Prostate gland (tissue), 2 donors: ENCODE measurements at regions not wholly inside any gene's neighbourhood (a gene's known extent, or its start where the extent isn't known, plus 50 kb on each side); places are given as distances from the start of the nearest gene placed in this dataset.

Experiments
- POLR2AphosphoS5 ChIP-seq: sonication (generic); formaldehyde crosslinking; IDR thresholded peaks from one replicate; pipeline ENCODE4 v1.6.1; 2017; ENCODE audit warnings: antibody characterized with exemption
- TF ChIP-seq, protein P1 (sequence below), 4 experiments: fragments of 200-600 bp in 2 of 4; fragments of 450-650 bp in 2 of 4; sonication (generic) in 2 of 4; IDR thresholded peaks; 1 replicate in 3 of 4; 2 replicates in 1 of 4; pipeline ENCODE4 v1.5.1; 2016 to 2019; ENCODE audit warnings: antibody characterized with exemption in 4 of 4, mild to moderate bottlenecking in 2 of 4, moderate library complexity in 2 of 4

DNA sequence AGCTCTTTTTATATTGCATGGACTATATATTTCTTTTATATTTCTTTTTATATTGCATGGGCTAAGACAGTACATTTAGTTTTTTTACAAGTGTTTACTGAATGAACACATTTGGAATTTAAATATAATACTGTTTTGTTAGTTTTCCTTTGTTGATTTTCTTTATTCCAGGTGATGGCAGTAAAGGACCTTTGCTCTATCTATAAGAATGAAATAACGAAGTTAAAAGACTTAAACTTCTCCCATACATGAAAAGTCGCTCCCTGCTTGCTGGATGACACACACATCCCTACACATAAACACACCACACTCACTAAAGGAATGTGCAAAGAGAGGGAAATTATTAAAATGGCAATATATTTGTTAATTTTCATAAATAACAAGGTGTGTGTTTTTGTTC, 102.5 kb upstream of the ANXA10 start:
- TF ChIP-seq, protein P1, sequence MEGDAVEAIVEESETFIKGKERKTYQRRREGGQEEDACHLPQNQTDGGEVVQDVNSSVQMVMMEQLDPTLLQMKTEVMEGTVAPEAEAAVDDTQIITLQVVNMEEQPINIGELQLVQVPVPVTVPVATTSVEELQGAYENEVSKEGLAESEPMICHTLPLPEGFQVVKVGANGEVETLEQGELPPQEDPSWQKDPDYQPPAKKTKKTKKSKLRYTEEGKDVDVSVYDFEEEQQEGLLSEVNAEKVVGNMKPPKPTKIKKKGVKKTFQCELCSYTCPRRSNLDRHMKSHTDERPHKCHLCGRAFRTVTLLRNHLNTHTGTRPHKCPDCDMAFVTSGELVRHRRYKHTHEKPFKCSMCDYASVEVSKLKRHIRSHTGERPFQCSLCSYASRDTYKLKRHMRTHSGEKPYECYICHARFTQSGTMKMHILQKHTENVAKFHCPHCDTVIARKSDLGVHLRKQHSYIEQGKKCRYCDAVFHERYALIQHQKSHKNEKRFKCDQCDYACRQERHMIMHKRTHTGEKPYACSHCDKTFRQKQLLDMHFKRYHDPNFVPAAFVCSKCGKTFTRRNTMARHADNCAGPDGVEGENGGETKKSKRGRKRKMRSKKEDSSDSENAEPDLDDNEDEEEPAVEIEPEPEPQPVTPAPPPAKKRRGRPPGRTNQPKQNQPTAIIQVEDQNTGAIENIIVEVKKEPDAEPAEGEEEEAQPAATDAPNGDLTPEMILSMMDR (IDR thresholded peaks at IDR 0.05) = no peak
- TF ChIP-seq POLR2AphosphoS5 = no peak
